GM13977 (cell line): ENCODE measurements at regions not wholly inside any gene's neighbourhood (a gene's known extent, or its start where the extent isn't known, plus 50 kb on each side); places are given as distances from the start of the nearest gene placed in this dataset.

Experiments
- DNase-seq: peaks from one replicate; pipeline ENCODE4 v3.0.0; 2012; ENCODE audit warnings: low spot score
- in situ Hi-C: fragments of 300-500 bp; cut with MboI; formaldehyde crosslinking; loops from one replicate; pipeline ENCODE4 v1.12.0; 2022; ENCODE audit warnings: low sequenced_read_pairs, low pct_unique_long_range_greater_than_20kb, mixed read lengths, inconsistent platforms; ENCODE audit not compliant: unreplicated experiment
- TF ChIP-seq, protein P1 (sequence below): IDR thresholded peaks from 2 replicates; pipeline ENCODE4 v1.5.1; 2012; ENCODE audit warnings: mild to moderate bottlenecking, control low read depth; ENCODE audit not compliant: insufficient read depth; ENCODE audit errors: extremely low read depth, missing control alignments

DNA sequence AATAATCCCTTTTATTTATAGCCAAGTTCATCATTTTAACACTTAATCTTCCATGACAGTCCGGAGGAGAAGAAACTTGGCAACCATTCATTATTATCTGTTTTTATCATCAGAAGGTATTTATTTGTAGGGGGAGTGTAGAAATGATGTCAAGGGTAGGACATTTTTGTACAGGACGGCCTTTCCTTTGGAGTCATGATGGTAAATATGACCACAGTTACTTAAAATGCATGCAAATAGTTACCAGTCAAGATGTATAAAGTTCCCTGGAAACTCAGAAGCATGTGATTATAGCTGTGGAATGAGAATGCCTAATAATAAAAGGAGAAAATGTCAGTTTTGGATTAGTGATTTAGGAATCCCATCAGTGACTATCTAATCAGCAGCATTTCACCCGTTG is 183.1 kb upstream of the PRPS1L1 start:
- in situ Hi-C loops: no loop called here
- no peak for DNase-seq
- TF ChIP-seq, protein P1, sequence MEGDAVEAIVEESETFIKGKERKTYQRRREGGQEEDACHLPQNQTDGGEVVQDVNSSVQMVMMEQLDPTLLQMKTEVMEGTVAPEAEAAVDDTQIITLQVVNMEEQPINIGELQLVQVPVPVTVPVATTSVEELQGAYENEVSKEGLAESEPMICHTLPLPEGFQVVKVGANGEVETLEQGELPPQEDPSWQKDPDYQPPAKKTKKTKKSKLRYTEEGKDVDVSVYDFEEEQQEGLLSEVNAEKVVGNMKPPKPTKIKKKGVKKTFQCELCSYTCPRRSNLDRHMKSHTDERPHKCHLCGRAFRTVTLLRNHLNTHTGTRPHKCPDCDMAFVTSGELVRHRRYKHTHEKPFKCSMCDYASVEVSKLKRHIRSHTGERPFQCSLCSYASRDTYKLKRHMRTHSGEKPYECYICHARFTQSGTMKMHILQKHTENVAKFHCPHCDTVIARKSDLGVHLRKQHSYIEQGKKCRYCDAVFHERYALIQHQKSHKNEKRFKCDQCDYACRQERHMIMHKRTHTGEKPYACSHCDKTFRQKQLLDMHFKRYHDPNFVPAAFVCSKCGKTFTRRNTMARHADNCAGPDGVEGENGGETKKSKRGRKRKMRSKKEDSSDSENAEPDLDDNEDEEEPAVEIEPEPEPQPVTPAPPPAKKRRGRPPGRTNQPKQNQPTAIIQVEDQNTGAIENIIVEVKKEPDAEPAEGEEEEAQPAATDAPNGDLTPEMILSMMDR: no peak

DNA sequence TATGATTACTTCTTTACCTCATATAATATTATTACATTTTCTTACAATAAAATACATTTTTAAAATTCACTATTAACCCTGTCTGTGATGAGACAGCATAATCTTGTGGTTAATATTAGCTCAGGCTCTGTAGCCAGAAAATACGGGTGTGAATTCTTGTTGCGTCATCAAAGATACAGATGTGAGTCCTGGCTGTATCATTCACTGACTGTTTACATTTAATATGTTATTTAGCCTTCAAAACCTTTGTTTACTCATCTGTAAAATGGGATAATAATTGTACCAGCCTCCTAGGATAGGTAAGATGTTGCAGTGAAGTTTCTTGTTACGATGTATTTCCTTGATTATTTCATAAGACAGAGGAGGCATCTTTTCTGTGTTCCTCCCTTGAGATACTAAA is 184.7 kb upstream of the PRPS1L1 start:
- in situ Hi-C loops: no loop called here
- TF ChIP-seq, protein P1: no peak
- DNase-seq: no peak

DNA sequence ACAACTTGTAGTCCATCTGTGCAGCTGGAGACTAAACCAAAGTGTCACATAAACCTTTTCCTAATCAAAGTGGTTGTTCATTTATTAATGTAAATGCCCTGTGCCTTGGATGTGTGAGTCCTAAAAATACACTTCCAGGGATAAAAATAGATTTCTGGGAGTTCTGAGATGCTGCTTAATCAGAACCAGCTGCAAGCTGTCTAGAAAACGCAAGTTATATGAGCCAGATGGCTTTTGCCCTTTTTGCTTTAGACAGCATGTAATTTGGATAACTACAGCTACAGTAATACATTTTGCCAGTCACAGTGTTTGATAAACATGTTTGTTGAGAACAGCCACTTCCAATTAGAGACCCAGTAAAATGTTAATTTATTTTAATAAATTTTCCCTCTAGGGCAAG is 185.1 kb upstream of the PRPS1L1 start:
- TF ChIP-seq, protein P1: no peak
- in situ Hi-C loops: no loop called here
- DNase-seq: no peak

DNA sequence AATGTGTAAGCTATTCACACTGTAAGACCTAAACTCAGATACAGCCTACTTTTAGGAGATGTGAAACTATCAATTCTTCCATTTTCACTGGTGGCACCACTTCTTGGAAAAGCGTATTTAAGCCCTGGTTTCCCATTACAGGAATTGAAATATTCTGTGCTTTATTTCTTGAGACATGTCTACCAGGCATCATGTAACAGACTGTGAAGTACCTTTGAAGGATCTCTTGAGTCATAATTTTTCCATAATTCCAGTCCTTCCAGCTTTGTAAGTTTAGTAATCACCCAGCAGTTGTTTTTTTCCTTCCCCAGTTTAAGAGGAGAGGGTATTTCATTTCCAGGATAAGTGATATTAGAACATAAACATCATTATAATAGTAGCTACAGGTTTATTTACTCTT is 186.0 kb upstream of the PRPS1L1 start:
- TF ChIP-seq, protein P1: no peak

DNA sequence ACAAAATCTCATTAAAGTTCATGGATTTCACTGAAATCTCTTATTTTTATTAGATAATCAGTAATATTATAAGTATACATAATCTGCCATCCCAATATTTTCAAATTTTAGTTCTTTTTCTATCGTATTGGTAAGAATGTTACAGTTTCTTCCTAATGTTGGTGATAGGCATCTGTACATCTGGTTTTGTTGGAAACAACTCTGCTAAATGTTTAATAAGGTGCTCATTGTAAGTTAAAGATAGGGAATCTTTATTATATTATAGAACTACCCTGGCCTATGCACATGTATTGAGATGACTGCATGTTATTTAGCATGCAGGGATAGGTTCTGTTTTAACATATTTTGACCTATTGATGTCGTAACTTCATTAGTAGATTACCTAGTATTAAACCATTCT is 188.6 kb upstream of the PRPS1L1 start:
- in situ Hi-C loops: no loop called here
- TF ChIP-seq, protein P1: no peak
- no peak for DNase-seq

More for the DNA sequence above, 186.0 kb upstream of the PRPS1L1 start:
- in situ Hi-C loops: no loop called here
- no peak for DNase-seq

DNA sequence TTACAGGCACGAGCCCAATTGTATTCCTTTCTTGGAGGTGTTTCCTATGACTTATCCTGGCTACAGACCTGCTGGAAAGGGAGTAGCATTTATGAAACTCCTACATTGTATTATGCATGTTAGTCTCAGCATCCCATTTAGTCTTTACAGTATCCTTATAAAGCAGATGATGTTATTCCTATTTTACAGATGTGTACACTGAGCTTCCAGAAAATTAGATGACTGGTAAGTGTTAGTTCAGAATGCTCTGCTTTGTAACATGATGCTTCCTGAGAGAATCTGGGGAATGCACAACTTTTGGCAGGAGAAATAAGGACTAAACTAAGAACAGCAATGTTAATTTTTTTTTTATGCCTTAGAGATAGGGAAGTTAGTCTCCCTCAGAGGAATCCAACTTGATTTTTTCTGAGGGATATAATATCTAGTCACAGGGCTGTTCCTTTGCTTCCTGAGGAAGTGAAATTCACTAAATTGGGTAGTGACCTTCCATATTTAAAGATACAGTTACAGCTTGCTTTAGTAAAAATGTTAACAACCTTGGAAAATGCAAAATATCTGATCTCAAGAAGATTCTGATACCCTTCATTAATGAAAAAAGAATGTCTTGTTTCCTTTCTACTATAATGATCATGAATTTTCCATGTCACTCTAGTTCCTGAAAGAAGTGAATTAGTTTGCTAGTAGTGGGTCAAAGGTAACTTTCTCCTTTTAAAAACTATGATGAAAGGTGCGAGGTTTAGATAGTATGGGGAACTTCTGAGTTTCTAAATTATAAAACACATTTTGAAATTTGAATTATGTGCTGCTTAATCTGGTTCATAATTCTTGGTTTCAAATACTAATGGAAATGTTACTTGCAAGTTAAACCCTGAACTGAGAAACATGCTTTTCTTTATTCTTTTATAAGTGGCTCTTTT is 194.0 kb upstream of the PRPS1L1 start:
- TF ChIP-seq, protein P1: no peak
- no peak for DNase-seq
- in situ Hi-C loops: no loop called here
